Lower leg skin (tissue), 3 donors: ENCODE measurements at regions not wholly inside any gene's neighbourhood (a gene's known extent, or its start where the extent isn't known, plus 50 kb on each side); places are given as distances from the start of the nearest gene placed in this dataset.

Source experiments
- POLR2A ChIP-seq, 2 donors: fragments of 450-650 bp; IDR thresholded peaks; one replicate each; pipeline ENCODE4 v1.6.1; 2016 to 2017; ENCODE audit warnings: antibody characterized with exemption in 2 of 2, mild to moderate bottlenecking in 1 of 2, moderate library complexity in 1 of 2
- TF ChIP-seq, protein P1 (sequence below), 3 donors: fragments of 450-650 bp; IDR thresholded peaks; one replicate each; pipeline ENCODE4 v1.5.1; 2016; ENCODE audit warnings: antibody characterized with exemption in 3 of 3, mild to moderate bottlenecking in 3 of 3, moderate library complexity in 2 of 3

- TF ChIP-seq, protein P1, sequence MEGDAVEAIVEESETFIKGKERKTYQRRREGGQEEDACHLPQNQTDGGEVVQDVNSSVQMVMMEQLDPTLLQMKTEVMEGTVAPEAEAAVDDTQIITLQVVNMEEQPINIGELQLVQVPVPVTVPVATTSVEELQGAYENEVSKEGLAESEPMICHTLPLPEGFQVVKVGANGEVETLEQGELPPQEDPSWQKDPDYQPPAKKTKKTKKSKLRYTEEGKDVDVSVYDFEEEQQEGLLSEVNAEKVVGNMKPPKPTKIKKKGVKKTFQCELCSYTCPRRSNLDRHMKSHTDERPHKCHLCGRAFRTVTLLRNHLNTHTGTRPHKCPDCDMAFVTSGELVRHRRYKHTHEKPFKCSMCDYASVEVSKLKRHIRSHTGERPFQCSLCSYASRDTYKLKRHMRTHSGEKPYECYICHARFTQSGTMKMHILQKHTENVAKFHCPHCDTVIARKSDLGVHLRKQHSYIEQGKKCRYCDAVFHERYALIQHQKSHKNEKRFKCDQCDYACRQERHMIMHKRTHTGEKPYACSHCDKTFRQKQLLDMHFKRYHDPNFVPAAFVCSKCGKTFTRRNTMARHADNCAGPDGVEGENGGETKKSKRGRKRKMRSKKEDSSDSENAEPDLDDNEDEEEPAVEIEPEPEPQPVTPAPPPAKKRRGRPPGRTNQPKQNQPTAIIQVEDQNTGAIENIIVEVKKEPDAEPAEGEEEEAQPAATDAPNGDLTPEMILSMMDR (IDR thresholded peaks at IDR 0.05), result no peak
- no peak for TF ChIP-seq POLR2A (IDR thresholded peaks at IDR 0.05)
Measured at GRCh38 chr18:39198376-39198775, 1632.8 kb upstream of the CELF4 start.
